PC-3 (cell line): ENCODE measurements at regions not wholly inside any gene's neighbourhood (a gene's known extent, or its start where the extent isn't known, plus 50 kb on each side); places are given as distances from the start of the nearest gene placed in this dataset.

Source experiments
- ATAC-seq: fragments of 200-7000 bp; cut with Tn5 transposase; 2 replicates; pipeline ENCODE4 v1.9.1; 2020; ENCODE audit warnings: mild to moderate bottlenecking, moderate library complexity
- BruUV-seq: library from RNA; stranded (reverse); fragments of 400-500 nt; replicated peaks from 2 replicates; lab custom pipeline; 2021; lab: Mats Ljungman, UMichigan
- CTCF ChIA-PET: fragments of 300-600 bp; sonication (Branson Sonifier 250); formaldehyde crosslinking; loops from one replicate; lab custom pipeline; 2022; ENCODE audit warnings: antibody characterized with exemption; lab: Charles Lee
- POLR2A ChIA-PET: fragments of 300-600 bp; sonication (Branson Sonifier 250); formaldehyde crosslinking; loops from one replicate; lab custom pipeline; 2022; ENCODE audit warnings: antibody characterized with exemption; ENCODE audit not compliant: unreplicated experiment; lab: Charles Lee
- DNase-seq: peaks from one replicate; pipeline ENCODE4 v3.0.0-alpha.2; 2015
- H2AFZ ChIP-seq: fragments of 300-600 bp; sonication (generic); 2 replicates; pipeline ENCODE4 v1.6.0; 2016; ENCODE audit warnings: antibody characterized with exemption, low read length
- H3F3A ChIP-seq: fragments of 300-600 bp; sonication (generic); one replicate; pipeline ENCODE4 v1.6.0; 2017; ENCODE audit warnings: antibody characterized with exemption, low read length, control low read depth, mild to moderate bottlenecking; ENCODE audit not compliant: unreplicated experiment
- H3K27ac ChIP-seq: fragments of 300-600 bp; sonication (generic); 2 replicates; pipeline ENCODE4 v1.5.1; 2016; ENCODE audit warnings: mild to moderate bottlenecking, low read length
- H3K27me3 ChIP-seq: fragments of 300-600 bp; sonication (generic); 2 replicates; pipeline ENCODE4 v1.6.1; 2016; ENCODE audit warnings: low read length, mixed read lengths
- H3K36me3 ChIP-seq: fragments of 300-600 bp; sonication (generic); 2 replicates; pipeline ENCODE4 v1.6.1; 2016; ENCODE audit warnings: low read depth, mixed run types, low read length, mixed read lengths
- H3K4me1 ChIP-seq: fragments of 300-600 bp; sonication (generic); 2 replicates; pipeline ENCODE4 v1.5.1; 2016; ENCODE audit warnings: low read length; ENCODE audit not compliant: insufficient read depth
- H3K4me2 ChIP-seq: fragments of 300-600 bp; sonication (generic); 2 replicates; pipeline ENCODE4 v1.6.0; 2016; ENCODE audit warnings: low read length
- H3K4me3 ChIP-seq: fragments of 300-600 bp; sonication (generic); 2 replicates; pipeline ENCODE4 v1.5.1; 2016; ENCODE audit warnings: mild to moderate bottlenecking, low read length, mixed read lengths
- H3K79me2 ChIP-seq: fragments of 300-600 bp; sonication (generic); 2 replicates; pipeline ENCODE4 v1.6.1; 2017; ENCODE audit warnings: low read length, mixed read lengths
- H3K9ac ChIP-seq: fragments of 300-600 bp; sonication (generic); 2 replicates; pipeline ENCODE4 v1.6.0; 2016; ENCODE audit warnings: mild to moderate bottlenecking, low read length
- H3K9me2 ChIP-seq: fragments of 300-600 bp; sonication (generic); replicated peaks from 2 replicates; pipeline ENCODE4 v1.6.1; 2016; ENCODE audit warnings: mixed run types, low read length, mixed read lengths
- H3K9me3 ChIP-seq: fragments of 300-600 bp; sonication (generic); 2 replicates; pipeline ENCODE4 v1.6.1; 2016; ENCODE audit warnings: low read length, mixed read lengths
- H4K20me1 ChIP-seq: fragments of 300-600 bp; sonication (generic); 2 replicates; pipeline ENCODE4 v1.6.1; 2016; ENCODE audit warnings: low read length, mixed read lengths
- EZH2 ChIP-seq: fragments of 300-600 bp; sonication (generic); IDR thresholded peaks from one replicate; pipeline ENCODE4 v1.6.1; 2017; ENCODE audit warnings: antibody characterized with exemption, mild to moderate bottlenecking, low read length; ENCODE audit not compliant: unreplicated experiment
- EZH2phosphoT487 ChIP-seq: fragments of 300-600 bp; sonication (generic); IDR thresholded peaks from 2 replicates; pipeline ENCODE4 v1.6.1; 2018; ENCODE audit warnings: mild to moderate bottlenecking, antibody characterized with exemption, low read length, borderline replicate concordance
- intact Hi-C: fragments of 100-400 bp; cut with micrococcal nuclease; formaldehyde crosslinking; loops from 2 replicates; pipeline ENCODE4 v1.9.0; 2023
- TF ChIP-seq, protein P1 (sequence below): fragments of 300-600 bp; sonication (generic); conservative IDR thresholded peaks from 2 replicates; pipeline ENCODE4 v1.5.1; 2017; ENCODE audit warnings: antibody characterized with exemption, low read depth, mild to moderate bottlenecking, low read length

DNA sequence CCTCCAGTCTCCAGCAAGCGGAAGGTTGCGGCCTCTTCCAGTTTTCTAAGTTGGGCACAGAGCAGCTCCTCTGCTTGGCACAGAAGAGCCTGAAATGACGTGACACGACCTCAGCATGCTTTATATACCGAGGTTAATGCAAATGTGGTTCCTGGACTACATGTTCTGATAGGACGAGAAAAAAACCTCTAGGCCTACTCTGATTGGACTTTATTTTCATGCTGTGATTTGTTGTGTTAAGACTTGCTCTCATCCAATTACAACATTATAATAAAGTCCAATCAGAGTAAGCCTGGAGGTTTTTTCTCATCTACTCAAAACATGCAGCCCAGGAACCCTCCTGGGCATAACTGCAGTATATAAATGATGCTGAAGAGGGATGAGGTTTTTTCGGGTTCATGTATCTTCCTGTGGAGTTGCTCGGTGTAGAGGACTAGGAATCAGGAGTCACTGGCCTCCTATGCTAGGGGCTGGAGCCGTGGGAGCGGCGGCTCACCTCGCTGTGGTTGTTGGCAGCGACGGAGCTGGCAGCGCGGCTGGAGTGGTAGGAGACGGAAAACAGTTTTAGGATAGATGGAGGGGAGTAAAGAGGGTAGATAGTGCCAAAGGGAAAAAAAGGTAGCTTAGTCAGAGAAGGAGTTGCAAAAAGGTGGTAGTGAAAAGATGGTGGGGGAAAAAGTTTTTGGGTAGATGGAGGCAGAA, 878.0 kb downstream of the KCNJ18 start:
- H3K27ac ChIP-seq: no peak overlapping the region
- no peak overlapping the region for H3K9ac ChIP-seq
- H3K4me2 ChIP-seq: no peak overlapping the region
- no peaks in the 10 kb centered on the region for H4K20me1 ChIP-seq
- ATAC-seq (no peak), DNase-seq (no peak)
- no peaks in the 10 kb centered on the region for H3K9me3 ChIP-seq
- POLR2A ChIA-PET: no interaction called here
- no peak overlapping the region for H3K4me3 ChIP-seq
- no TSS peak for BruUV-seq
- TF ChIP-seq EZH2phosphoT487: no peak
- TF ChIP-seq, protein P1, sequence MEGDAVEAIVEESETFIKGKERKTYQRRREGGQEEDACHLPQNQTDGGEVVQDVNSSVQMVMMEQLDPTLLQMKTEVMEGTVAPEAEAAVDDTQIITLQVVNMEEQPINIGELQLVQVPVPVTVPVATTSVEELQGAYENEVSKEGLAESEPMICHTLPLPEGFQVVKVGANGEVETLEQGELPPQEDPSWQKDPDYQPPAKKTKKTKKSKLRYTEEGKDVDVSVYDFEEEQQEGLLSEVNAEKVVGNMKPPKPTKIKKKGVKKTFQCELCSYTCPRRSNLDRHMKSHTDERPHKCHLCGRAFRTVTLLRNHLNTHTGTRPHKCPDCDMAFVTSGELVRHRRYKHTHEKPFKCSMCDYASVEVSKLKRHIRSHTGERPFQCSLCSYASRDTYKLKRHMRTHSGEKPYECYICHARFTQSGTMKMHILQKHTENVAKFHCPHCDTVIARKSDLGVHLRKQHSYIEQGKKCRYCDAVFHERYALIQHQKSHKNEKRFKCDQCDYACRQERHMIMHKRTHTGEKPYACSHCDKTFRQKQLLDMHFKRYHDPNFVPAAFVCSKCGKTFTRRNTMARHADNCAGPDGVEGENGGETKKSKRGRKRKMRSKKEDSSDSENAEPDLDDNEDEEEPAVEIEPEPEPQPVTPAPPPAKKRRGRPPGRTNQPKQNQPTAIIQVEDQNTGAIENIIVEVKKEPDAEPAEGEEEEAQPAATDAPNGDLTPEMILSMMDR: no peak
- TF ChIP-seq EZH2: no peak
- H3K36me3 ChIP-seq: no peaks in the 10 kb centered on the region
- H3F3A ChIP-seq: no peaks in the 10 kb centered on the region
- H2AFZ ChIP-seq: no peak overlapping the region
- H3K9me2 ChIP-seq: no peaks in the 10 kb centered on the region
- intact Hi-C loops: no loop called here
- H3K79me2 ChIP-seq: no peaks in the 10 kb centered on the region
- H3K27me3 ChIP-seq: no peaks in the 10 kb centered on the region
- CTCF ChIA-PET: no interaction called here
- no peaks in the 10 kb centered on the region for H3K4me1 ChIP-seq

DNA sequence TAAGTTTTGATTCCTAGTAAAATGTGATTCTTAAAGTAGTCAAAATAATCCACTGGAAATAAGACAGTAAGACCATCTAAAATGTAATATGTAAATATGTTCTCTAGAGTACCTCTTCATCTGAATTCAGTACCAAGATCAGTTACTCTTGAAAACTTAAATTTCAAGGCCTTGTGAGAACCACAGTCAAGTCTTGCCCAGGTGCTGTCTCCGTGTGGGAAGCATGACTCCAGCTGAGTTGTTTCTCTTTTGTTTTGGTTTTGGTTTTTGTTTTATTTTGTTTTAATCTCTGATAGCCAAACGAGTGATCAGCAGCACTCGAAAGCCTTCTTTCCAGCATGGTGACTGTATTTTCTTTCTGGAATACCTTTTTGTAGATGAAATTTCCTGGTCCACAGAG, 907.0 kb downstream of the KCNJ18 start:
- Histone ChIP-seq H3K4me3 (no peak overlapping the region), H3K27ac (no peak overlapping the region), H3K9ac (no peak overlapping the region), H3K4me1 (no peaks in the 10 kb centered on the region), H3K27me3 (no peaks in the 10 kb centered on the region), H3K79me2 (no peaks in the 10 kb centered on the region), H4K20me1 (no peaks in the 10 kb centered on the region), H3K9me2 (no peaks in the 10 kb centered on the region), H3K4me2 (no peak overlapping the region), H3F3A (no peaks in the 10 kb centered on the region), H2AFZ (no peak overlapping the region), H3K36me3 (no peaks in the 10 kb centered on the region), H3K9me3 (no peaks in the 10 kb centered on the region)
- TF ChIP-seq, protein P1: no peak
- TF ChIP-seq EZH2phosphoT487 (no peak), EZH2 (no peak)
- intact Hi-C loops: no loop called here
- no TSS peak for BruUV-seq
- DNase-seq (no peak), ATAC-seq (no peak)
- POLR2A ChIA-PET: no interaction called here
- CTCF ChIA-PET: no interaction called here

DNA sequence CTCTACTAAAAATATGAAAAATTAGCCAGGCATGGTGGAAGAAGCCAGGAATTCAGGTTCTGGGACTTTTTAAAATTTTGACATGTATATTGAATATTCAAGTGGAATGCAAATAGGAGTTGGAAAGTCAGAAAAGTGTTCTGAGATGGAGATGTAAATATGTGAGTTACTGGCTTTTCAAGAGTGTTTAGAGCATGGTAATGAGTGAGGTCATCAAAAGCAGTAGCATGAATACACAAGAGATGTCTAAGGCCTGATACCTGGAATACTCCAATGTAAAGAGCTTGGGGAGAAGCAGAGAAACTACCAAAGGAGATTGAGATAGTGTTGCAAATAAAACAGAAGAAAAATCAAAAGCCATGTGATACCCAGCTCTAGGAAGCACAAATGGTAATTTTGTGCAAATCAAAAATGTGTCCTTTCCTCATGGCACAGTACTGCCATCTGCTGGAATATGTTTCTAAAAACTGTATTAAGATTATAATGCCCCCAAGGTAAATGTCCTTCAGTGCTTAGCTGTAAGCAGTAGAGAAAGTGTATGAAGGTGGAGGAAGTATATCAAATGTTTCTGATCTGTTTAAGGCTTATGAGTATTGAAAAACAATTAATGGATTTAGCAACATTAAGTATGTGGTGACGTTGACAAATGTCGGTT, 908.4 kb downstream of the KCNJ18 start:
- CTCF ChIA-PET: no interaction called here

More for the DNA sequence above, 908.4 kb downstream of the KCNJ18 start:
- Histone ChIP-seq H3K4me1 (no peaks in the 10 kb centered on the region), H3K79me2 (no peaks in the 10 kb centered on the region), H3K27ac (no peak overlapping the region), H3F3A (no peaks in the 10 kb centered on the region), H3K4me2 (no peak overlapping the region), H3K9ac (no peak overlapping the region), H3K36me3 (no peaks in the 10 kb centered on the region), H3K27me3 (no peaks in the 10 kb centered on the region), H4K20me1 (no peaks in the 10 kb centered on the region), H3K9me2 (no peaks in the 10 kb centered on the region), H2AFZ (no peak overlapping the region), H3K4me3 (no peak overlapping the region), H3K9me3 (no peaks in the 10 kb centered on the region)
- intact Hi-C loops: no loop called here
- TF ChIP-seq EZH2 (no peak), EZH2phosphoT487 (no peak)
- TF ChIP-seq, protein P1: peak; percentile 60
- ATAC-seq: peak; percentile 31; the same call in 1 of the 2 replicates
- POLR2A ChIA-PET: no interaction called here
- DNase-seq: peak; percentile 85
- BruUV-seq: no TSS peak
